Psoas muscle (tissue), 7 donors: ENCODE measurements at regions not wholly inside any gene's neighbourhood (a gene's known extent, or its start where the extent isn't known, plus 50 kb on each side); places are given as distances from the start of the nearest gene placed in this dataset.

Experiments used
- ATAC-seq, 4 donors: fragments of 200-7000 bp; cut with Tn5 transposase; one replicate each; pipeline ENCODE4 v1.9.1; 2020; ENCODE audit warnings: moderate library complexity in 3 of 4, mild to moderate bottlenecking in 2 of 4
- DNase-seq, 2 donors: peaks; one replicate each; pipeline ENCODE4 v3.0.0-alpha.2; 2020
- H3K27ac ChIP-seq: fragments of 200-600 bp; one replicate; pipeline ENCODE4 v1.8.0; 2022
- H3K27me3 ChIP-seq, 3 donors: fragments of 200-600 bp in 1 of 3; one replicate each; pipeline versions ENCODE4 v1.6.1 to v1.8.0; 2013 to 2022; ENCODE audit warnings: low read length in 2 of 3, mild to moderate bottlenecking in 2 of 3, moderate library complexity in 1 of 3; ENCODE audit not compliant: insufficient read depth in 3 of 3
- H3K36me3 ChIP-seq, 2 donors: fragments of 200-600 bp in 1 of 2; one replicate each; pipeline versions ENCODE4 v1.6.1 to v1.8.0; 2013 to 2022; ENCODE audit warnings: low read depth in 1 of 2, mild to moderate bottlenecking in 1 of 2, moderate library complexity in 1 of 2; ENCODE audit not compliant: insufficient read depth in 1 of 2
- H3K4me1 ChIP-seq: fragments of 200-600 bp; one replicate; pipeline ENCODE4 v1.8.0; 2022
- H3K4me3 ChIP-seq: fragments of 200-600 bp; one replicate; pipeline ENCODE4 v1.8.0; 2022; ENCODE audit warnings: mild to moderate bottlenecking
- H3K9me3 ChIP-seq: fragments of 200-600 bp; one replicate; pipeline ENCODE4 v1.8.0; 2022
- CTCF ChIP-seq: fragments of 200-600 bp; IDR thresholded peaks from one replicate; pipeline ENCODE4 v1.8.0; 2022; ENCODE audit warnings: antibody characterized with exemption
- WGBS, 3 donors: extraction: QIAGEN DNeasy Blood & Tissue Kit; methylation state at CpG; one replicate each; pipeline versions ENCODE4 v1.1.6 to v1.1.7; 2013; 5-methylcytosine and 5-hydroxymethylcytosine counted together
- intact Hi-C, 2 donors: fragments of 100-400 bp; cut with DNase I; formaldehyde crosslinking; loops; one replicate each; pipeline versions ENCODE4 v1.11.0 to v1.14.2; 2022
- donor health status: healthy with polysubstance abuse.
- donor health status: DM: no; HTN: no; CAD: no; lungs with moderate emphysema.
- donor health status: Bipolar disorder and iron deficiency.
- donor health status: healthy.
- donor health status: DM: yes; HTN: yes; CAD: no.
- donor health status: DM: no; HTN: no; CAD: no.
- donor health status: DM: yes; HTN: yes; CAD: no.

GRCh38 chr2:7736646-7737305 is 819.6 kb downstream of the RNF144A start:
- no peaks in the 10 kb centered on the region for H3K36me3 ChIP-seq
- H3K9me3 ChIP-seq, result no peaks in the 10 kb centered on the region
- H3K4me1 ChIP-seq, result no peaks in the 10 kb centered on the region
- H3K4me3 ChIP-seq, result no peak overlapping the region
- TF ChIP-seq CTCF, result no peak
- WGBS, 3 donors, result 38 to 81% (median 61%) methylated on average over 6 of the region's 6 CpGs
- intact Hi-C loops, result no loop called here
- H3K27me3 ChIP-seq, result no peaks in the 10 kb centered on the region
- no peak for DNase-seq
- no peak for ATAC-seq
- H3K27ac ChIP-seq, result no peak overlapping the region

- no peak overlapping the region for H3K27ac ChIP-seq
- 28 to 64% (median 43%) methylated on average over 1 of the region's 1 CpG for WGBS, 3 donors
- TF ChIP-seq CTCF, result no peak
- H3K4me1 ChIP-seq, result no peaks in the 10 kb centered on the region
- ATAC-seq (no peak), DNase-seq (no peak)
- no peaks in the 10 kb centered on the region for H3K27me3 ChIP-seq
- no peak overlapping the region for H3K4me3 ChIP-seq
- intact Hi-C loops, result no loop called here
- H3K36me3 ChIP-seq, result no peaks in the 10 kb centered on the region
- H3K9me3 ChIP-seq, result no peaks in the 10 kb centered on the region
These were observed 821.4 kb downstream of the RNF144A start for GRCh38 chr2:7738596-7738995.

- H3K4me1 ChIP-seq, result no peaks in the 10 kb centered on the region
- no peaks in the 10 kb centered on the region for H3K36me3 ChIP-seq
- no peak overlapping the region for H3K27ac ChIP-seq
- DNase-seq, result no peak
- H3K4me3 ChIP-seq, result no peak overlapping the region
- H3K27me3 ChIP-seq, result no peaks in the 10 kb centered on the region
- WGBS, 3 donors, result 75 to 91% (median 88%) methylated on average over 2 of the region's 2 CpGs
- H3K9me3 ChIP-seq, result no peaks in the 10 kb centered on the region
- intact Hi-C loops, result no loop called here
- no peak for TF ChIP-seq CTCF
- ATAC-seq, result no peak
These were observed 822.9 kb downstream of the RNF144A start for GRCh38 chr2:7740114-7740513.

GRCh38 chr2:7742301-7742700 is 825.1 kb downstream of the RNF144A start:
- 75 to 80% (median 77%) methylated on average over 3 of the region's 3 CpGs for WGBS, 3 donors
- no peaks in the 10 kb centered on the region for H3K36me3 ChIP-seq
- DNase-seq, result no peak

More at GRCh38 chr2:7742301-7742700, 825.1 kb downstream of the RNF144A start:
- TF ChIP-seq CTCF, result no peak
- H3K9me3 ChIP-seq, result no peaks in the 10 kb centered on the region
- no peak overlapping the region for H3K27ac ChIP-seq
- no peaks in the 10 kb centered on the region for H3K27me3 ChIP-seq
- no peaks in the 10 kb centered on the region for H3K4me1 ChIP-seq
- intact Hi-C loops, result no loop called here
- ATAC-seq, result no peak
- H3K4me3 ChIP-seq, result no peak overlapping the region
